ENCODE measurements at regions not wholly inside any gene's neighbourhood (a gene's known extent, or its start where the extent isn't known, plus 50 kb on each side); places are given as distances from the start of the nearest gene placed in this dataset.

- 55 to 66% methylated on average over 4 of the region's 4 CpGs for WGBS, 2 donors
- no peak overlapping the region for H3K4me3 ChIP-seq
- no peaks in the 10 kb centered on the region for H3K4me1 ChIP-seq
- no peaks in the 10 kb centered on the region for H3K36me3 ChIP-seq
- H3K27me3 ChIP-seq = no peaks in the 10 kb centered on the region
- ATAC-seq (ENCODE audit: low FRiP score in 2 of 2) (no peak), DNase-seq (no peak)
- no peak overlapping the region for H3K27ac ChIP-seq
- no peak for TF ChIP-seq EP300 (IDR thresholded peaks at IDR 0.05)
- TF ChIP-seq POLR2AphosphoS5 (IDR thresholded peaks at IDR 0.05) = no peak
- TF ChIP-seq POLR2A (IDR thresholded peaks at IDR 0.05) = no peak
- no peak for TF ChIP-seq CTCF (IDR thresholded peaks at IDR 0.05)
- peaks cover 0 to 6% (median 2%) of the 10 kb centered on the region in 4 donors for H3K9me3 ChIP-seq
Measured at GRCh38 chr4:101556842-101557241, 209.5 kb upstream of the PPP3CA start.

DNA sequence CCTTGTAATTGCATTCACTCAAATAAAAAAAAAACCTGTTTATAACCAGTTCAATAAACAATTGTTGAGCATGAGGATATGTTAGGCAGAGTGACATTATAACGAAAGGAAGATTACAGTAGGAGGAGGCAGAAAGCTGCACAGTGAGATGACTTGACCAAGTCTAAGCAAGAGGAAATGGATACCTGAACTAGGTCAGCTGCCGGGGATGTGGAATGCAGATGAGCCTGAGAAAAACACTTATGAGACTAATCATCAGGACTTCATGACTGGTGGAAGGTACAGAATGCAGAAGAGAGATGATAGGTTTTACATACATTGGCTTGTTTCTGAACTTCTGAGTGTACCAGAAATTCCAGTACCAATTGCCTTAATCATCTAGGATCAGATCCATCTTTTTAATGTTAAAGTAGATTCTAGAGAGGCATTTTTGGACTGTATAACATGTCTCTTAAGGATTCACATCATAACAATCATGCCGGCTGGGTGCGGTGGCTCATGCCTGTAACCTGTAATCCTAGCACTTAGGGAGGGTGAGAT lies 208.1 kb upstream of the PPP3CA start:
- DNase-seq = no peak
- no peaks in the 10 kb centered on the region for H3K4me1 ChIP-seq
- TF ChIP-seq POLR2AphosphoS5 (IDR thresholded peaks at IDR 0.05) = no peak
- no peak for TF ChIP-seq CTCF (IDR thresholded peaks at IDR 0.05)
- no peak for TF ChIP-seq POLR2A (IDR thresholded peaks at IDR 0.05)
- no peak for TF ChIP-seq EP300 (IDR thresholded peaks at IDR 0.05)
- H3K36me3 ChIP-seq = no peaks in the 10 kb centered on the region
- 61 to 79% methylated on average over 4 of the region's 4 CpGs for WGBS, 2 donors
- no peak for ATAC-seq (ENCODE audit: low FRiP score in 2 of 2)
- no peak overlapping the region for H3K27ac ChIP-seq
- H3K9me3 ChIP-seq = peaks cover 0 to 6% (median 2%) of the 10 kb centered on the region in 4 donors
- H3K27me3 ChIP-seq = no peaks in the 10 kb centered on the region
- no peak overlapping the region for H3K4me3 ChIP-seq

DNA sequence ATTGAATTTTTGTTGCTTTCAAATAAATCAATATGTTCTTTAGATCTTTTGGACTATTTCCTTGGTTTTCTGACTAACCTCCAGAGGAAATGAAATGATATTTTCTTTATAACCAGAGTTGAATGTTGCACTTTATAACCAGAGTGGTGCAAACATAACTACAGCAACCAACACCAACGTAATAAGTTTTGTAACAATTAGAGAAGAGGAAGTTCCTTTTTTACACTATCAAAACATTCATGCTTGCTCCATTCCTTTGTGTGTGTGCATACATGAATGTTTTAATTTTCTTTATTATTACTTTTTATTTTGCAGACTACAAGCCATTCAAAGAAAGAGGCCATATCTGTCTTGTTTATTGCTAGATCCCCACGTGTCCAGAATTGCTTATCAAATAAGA lies 193.0 kb upstream of the PPP3CA start:
- no peaks in the 10 kb centered on the region for H3K9me3 ChIP-seq
- no peak overlapping the region for H3K4me3 ChIP-seq
- TF ChIP-seq POLR2AphosphoS5 (IDR thresholded peaks at IDR 0.05) (no peak), EP300 (IDR thresholded peaks at IDR 0.05) (no peak), POLR2A (IDR thresholded peaks at IDR 0.05) (no peak), CTCF (IDR thresholded peaks at IDR 0.05) (no peak)
- no peaks in the 10 kb centered on the region for H3K27me3 ChIP-seq
- no peak overlapping the region for H3K27ac ChIP-seq
- DNase-seq (no peak), ATAC-seq (ENCODE audit: low FRiP score in 2 of 2) (no peak)
- no peaks in the 10 kb centered on the region for H3K4me1 ChIP-seq
- no peaks in the 10 kb centered on the region for H3K36me3 ChIP-seq
- WGBS, 2 donors = 33 to 36% methylated on average over 2 of the region's 2 CpGs

- TF ChIP-seq POLR2AphosphoS5 (IDR thresholded peaks at IDR 0.05) (no peak), CTCF (IDR thresholded peaks at IDR 0.05) (no peak), EP300 (IDR thresholded peaks at IDR 0.05) (no peak), POLR2A (IDR thresholded peaks at IDR 0.05) (no peak)
- no peaks in the 10 kb centered on the region for H3K4me1 ChIP-seq
- no peaks in the 10 kb centered on the region for H3K36me3 ChIP-seq
- H3K27me3 ChIP-seq = no peaks in the 10 kb centered on the region
- H3K9me3 ChIP-seq = no peaks in the 10 kb centered on the region
- no peak overlapping the region for H3K27ac ChIP-seq
- DNase-seq (no peak), ATAC-seq (ENCODE audit: low FRiP score in 2 of 2) (no peak)
- WGBS, 2 donors = 77 to 78% methylated on average over 1 of the region's 1 CpG
- H3K4me3 ChIP-seq = no peak overlapping the region
Measured at GRCh38 chr4:101528526-101528925, 181.2 kb upstream of the PPP3CA start.

GRCh38 chr4:101527188-101527587 lies 179.9 kb upstream of the PPP3CA start:
- H3K27ac ChIP-seq = no peak overlapping the region
- 68 to 76% methylated on average over 2 of the region's 2 CpGs for WGBS, 2 donors
- DNase-seq = no peak
- no peak overlapping the region for H3K4me3 ChIP-seq
- no peaks in the 10 kb centered on the region for H3K9me3 ChIP-seq
- no peaks in the 10 kb centered on the region for H3K36me3 ChIP-seq
- no peaks in the 10 kb centered on the region for H3K27me3 ChIP-seq
- TF ChIP-seq POLR2AphosphoS5 (IDR thresholded peaks at IDR 0.05) (no peak), CTCF (IDR thresholded peaks at IDR 0.05) (no peak), POLR2A (IDR thresholded peaks at IDR 0.05) (no peak), EP300 (IDR thresholded peaks at IDR 0.05) (no peak)
- H3K4me1 ChIP-seq = no peaks in the 10 kb centered on the region
- ATAC-seq (ENCODE audit: low FRiP score in 2 of 2) = no peak
